ENCODE measurements at regions not wholly inside any gene's neighbourhood (a gene's known extent, or its start where the extent isn't known, plus 50 kb on each side); places are given as distances from the start of the nearest gene placed in this dataset.
"Not testable (repeated sequence)": the region's sequence is repeated elsewhere in the genome, so short reads cannot be mapped to it uniquely, and the experiment has no call there.

DNA sequence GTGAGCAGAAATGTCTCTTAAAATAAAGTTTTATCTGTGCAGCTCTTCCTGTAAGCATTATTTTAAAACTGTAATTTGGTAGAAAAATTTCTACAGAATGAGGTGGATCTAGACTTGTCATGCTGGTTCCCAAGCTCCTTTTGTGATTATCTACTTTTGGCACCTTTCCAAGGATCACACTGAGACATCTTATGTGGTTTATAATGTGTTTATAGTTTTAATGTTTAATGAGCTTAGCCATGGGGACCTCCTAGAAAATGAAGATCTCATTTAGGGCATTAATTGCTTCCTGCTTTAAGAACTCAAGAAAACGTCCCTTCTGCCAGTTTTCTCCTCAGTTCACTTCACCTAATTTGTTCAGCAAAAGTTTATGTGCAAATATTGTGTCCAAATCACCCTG is 468.4 kb downstream of the SUCLG1 start:
- H3K27ac Mint-ChIP-seq: no peak overlapping the region
- H3K27me3 Mint-ChIP-seq: no peaks in the 10 kb centered on the region
- H3K9me3 Mint-ChIP-seq: no peaks in the 10 kb centered on the region
- TF ChIP-seq, protein P1, sequence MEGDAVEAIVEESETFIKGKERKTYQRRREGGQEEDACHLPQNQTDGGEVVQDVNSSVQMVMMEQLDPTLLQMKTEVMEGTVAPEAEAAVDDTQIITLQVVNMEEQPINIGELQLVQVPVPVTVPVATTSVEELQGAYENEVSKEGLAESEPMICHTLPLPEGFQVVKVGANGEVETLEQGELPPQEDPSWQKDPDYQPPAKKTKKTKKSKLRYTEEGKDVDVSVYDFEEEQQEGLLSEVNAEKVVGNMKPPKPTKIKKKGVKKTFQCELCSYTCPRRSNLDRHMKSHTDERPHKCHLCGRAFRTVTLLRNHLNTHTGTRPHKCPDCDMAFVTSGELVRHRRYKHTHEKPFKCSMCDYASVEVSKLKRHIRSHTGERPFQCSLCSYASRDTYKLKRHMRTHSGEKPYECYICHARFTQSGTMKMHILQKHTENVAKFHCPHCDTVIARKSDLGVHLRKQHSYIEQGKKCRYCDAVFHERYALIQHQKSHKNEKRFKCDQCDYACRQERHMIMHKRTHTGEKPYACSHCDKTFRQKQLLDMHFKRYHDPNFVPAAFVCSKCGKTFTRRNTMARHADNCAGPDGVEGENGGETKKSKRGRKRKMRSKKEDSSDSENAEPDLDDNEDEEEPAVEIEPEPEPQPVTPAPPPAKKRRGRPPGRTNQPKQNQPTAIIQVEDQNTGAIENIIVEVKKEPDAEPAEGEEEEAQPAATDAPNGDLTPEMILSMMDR (conservative IDR thresholded peaks at IDR 0.05): no peak
- H3K4me1 Mint-ChIP-seq (ENCODE audit: unreplicated experiment): peaks cover 5% of the 10 kb centered on the region
- DNase-seq (ENCODE audit: extremely low spot score, unreplicated experiment): no peak
- no peaks in the 10 kb centered on the region for H3K36me3 Mint-ChIP-seq
- no peak overlapping the region for H3K4me3 Mint-ChIP-seq

GRCh38 chr2:83976628-83977027 is 482.5 kb downstream of the SUCLG1 start:
- not testable (repeated sequence) for H3K4me1 Mint-ChIP-seq (ENCODE audit: unreplicated experiment); DNase-seq (ENCODE audit: extremely low spot score, unreplicated experiment); H3K27me3 Mint-ChIP-seq; H3K27ac Mint-ChIP-seq; H3K36me3 Mint-ChIP-seq; H3K9me3 Mint-ChIP-seq; H3K4me3 Mint-ChIP-seq

GRCh38 chr2:83972128-83972527 is 487.0 kb downstream of the SUCLG1 start:
- Mint-ChIP-seq H3K9me3 (peaks cover 4% of the 10 kb centered on the region), H3K27me3 (no peaks in the 10 kb centered on the region), H3K27ac (no peak overlapping the region), H3K4me3 (no peak overlapping the region), H3K4me1 (ENCODE audit: unreplicated experiment) (no peaks in the 10 kb centered on the region), H3K36me3 (peaks cover 3% of the 10 kb centered on the region)
- TF ChIP-seq, protein P1 (conservative IDR thresholded peaks at IDR 0.05): no peak
- DNase-seq (ENCODE audit: extremely low spot score, unreplicated experiment): no peak

DNA sequence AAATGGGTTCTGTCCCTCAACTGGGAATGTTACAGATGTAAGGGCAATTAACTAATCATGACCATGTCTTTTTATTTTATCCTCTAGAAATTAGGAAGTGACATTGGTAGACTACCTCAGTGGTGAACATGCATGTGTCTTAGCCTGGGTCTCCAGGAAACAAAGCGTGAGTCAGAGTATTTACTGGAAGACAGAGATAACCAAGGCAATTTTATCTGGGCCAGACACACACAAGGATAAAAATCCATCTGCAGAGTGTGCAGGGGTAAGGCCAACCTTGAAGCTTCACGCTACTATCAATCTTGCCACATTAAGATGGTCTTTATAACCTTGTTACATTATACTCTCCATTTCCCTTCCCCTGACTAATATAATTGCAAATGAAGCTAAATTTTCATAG is 487.5 kb downstream of the SUCLG1 start:
- no peak overlapping the region for H3K27ac Mint-ChIP-seq
- TF ChIP-seq, protein P1 (conservative IDR thresholded peaks at IDR 0.05): no peak
- H3K36me3 Mint-ChIP-seq: peaks cover 3% of the 10 kb centered on the region
- H3K4me3 Mint-ChIP-seq: no peak overlapping the region
- peaks cover 4% of the 10 kb centered on the region for H3K9me3 Mint-ChIP-seq
- H3K4me1 Mint-ChIP-seq (ENCODE audit: unreplicated experiment): no peaks in the 10 kb centered on the region
- DNase-seq (ENCODE audit: extremely low spot score, unreplicated experiment): no peak
- no peaks in the 10 kb centered on the region for H3K27me3 Mint-ChIP-seq

DNA sequence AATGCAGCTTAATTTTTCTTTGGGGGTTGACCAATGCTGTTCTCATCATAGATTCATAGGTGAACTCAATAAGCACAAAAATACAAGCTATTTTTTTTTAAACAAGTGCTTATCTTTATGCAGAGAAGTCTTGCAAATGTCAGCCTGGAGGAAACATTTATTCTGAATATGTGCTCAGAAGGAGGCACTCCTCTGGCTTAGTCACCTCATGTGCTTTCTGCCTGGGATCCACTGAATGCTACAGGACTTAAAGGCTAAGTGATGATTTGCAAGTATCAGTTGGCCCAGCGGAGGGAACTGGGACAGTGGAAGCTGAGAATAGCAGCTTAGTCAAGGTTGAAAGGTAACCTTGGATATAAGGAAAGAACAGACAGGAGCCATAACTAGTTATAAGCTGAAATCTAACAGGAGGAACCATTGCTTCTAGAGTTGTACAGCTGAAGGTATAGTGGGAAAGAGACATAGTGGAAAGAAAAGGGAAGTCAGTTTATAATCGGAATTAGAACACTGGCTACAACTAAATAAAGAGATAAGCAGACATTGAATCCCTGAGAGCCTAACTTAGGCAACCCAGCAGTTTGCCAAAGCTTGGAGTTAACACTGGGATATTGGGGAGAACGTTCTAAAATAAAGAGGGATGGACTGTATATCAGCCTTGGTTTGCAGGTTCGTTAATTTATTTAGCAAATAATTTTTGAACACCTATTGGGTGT is 488.7 kb downstream of the SUCLG1 start:
- Mint-ChIP-seq H3K27ac (no peak overlapping the region), H3K9me3 (no peaks in the 10 kb centered on the region), H3K36me3 (no peaks in the 10 kb centered on the region), H3K4me3 (no peak overlapping the region), H3K4me1 (ENCODE audit: unreplicated experiment) (no peaks in the 10 kb centered on the region), H3K27me3 (no peaks in the 10 kb centered on the region)
- DNase-seq (ENCODE audit: extremely low spot score, unreplicated experiment): no peak
- TF ChIP-seq, protein P1 (conservative IDR thresholded peaks at IDR 0.05): no peak

- no peaks in the 10 kb centered on the region for H3K4me1 Mint-ChIP-seq (ENCODE audit: unreplicated experiment)
- DNase-seq (ENCODE audit: extremely low spot score, unreplicated experiment): no peak
- H3K36me3 Mint-ChIP-seq: no peaks in the 10 kb centered on the region
- H3K4me3 Mint-ChIP-seq: no peak overlapping the region
- no peaks in the 10 kb centered on the region for H3K27me3 Mint-ChIP-seq
- TF ChIP-seq, protein P1 (conservative IDR thresholded peaks at IDR 0.05): no peak
- H3K27ac Mint-ChIP-seq: no peak overlapping the region
- H3K9me3 Mint-ChIP-seq: no peaks in the 10 kb centered on the region
These were observed 490.0 kb downstream of the SUCLG1 start for GRCh38 chr2:83969085-83969484.
